ENCODE measurements at regions not wholly inside any gene's neighbourhood (a gene's known extent, or its start where the extent isn't known, plus 50 kb on each side); places are given as distances from the start of the nearest gene placed in this dataset.

GRCh38 chrX:14355556-14355955 is 173.8 kb upstream of the GLRA2 start:
- TF ChIP-seq EZH2 (IDR thresholded peaks at IDR 0.05; ENCODE audit: low read length), result no peak
- no peak for TF ChIP-seq CTCF (optimal IDR thresholded peaks at IDR 0.05 in 1 of 3, IDR thresholded peaks at IDR 0.05 in 1 of 3, conservative IDR thresholded peaks at IDR 0.05 in 1 of 3; ENCODE audit: extremely low read depth in 1 of 3, insufficient read depth in 2 of 3, low read length in 3 of 3)
